RWPE1 (cell line): ENCODE measurements at regions not wholly inside any gene's neighbourhood (a gene's known extent, or its start where the extent isn't known, plus 50 kb on each side); places are given as distances from the start of the nearest gene placed in this dataset.

Experiments
- CTCF ChIA-PET: fragments of 350-600 bp; sonication (Branson Sonifier 250); formaldehyde crosslinking; extraction: SDS; loops from one replicate; lab custom pipeline; 2021; lab: Yijun Ruan, JAX
- POLR2A ChIA-PET: fragments of 400-600 bp; formaldehyde crosslinking; extraction: SDS; loops from one replicate; lab custom pipeline; 2020; ENCODE audit warnings: antibody characterized with exemption; ENCODE audit not compliant: low non-redundant PET; lab: Yijun Ruan, JAX
- DNase-seq: peaks from one replicate; pipeline ENCODE4 v3.0.0; 2012; ENCODE audit warnings: low spot score
- H3K27ac ChIP-seq: fragments of 450-650 bp; 2 replicates; pipeline ENCODE4 v1.5.1; 2017
- TF ChIP-seq, protein P1 (sequence below): fragments of 450-650 bp; conservative IDR thresholded peaks from 2 replicates; pipeline ENCODE4 v1.5.1; 2017; ENCODE audit warnings: low read depth, mild to moderate bottlenecking

DNA sequence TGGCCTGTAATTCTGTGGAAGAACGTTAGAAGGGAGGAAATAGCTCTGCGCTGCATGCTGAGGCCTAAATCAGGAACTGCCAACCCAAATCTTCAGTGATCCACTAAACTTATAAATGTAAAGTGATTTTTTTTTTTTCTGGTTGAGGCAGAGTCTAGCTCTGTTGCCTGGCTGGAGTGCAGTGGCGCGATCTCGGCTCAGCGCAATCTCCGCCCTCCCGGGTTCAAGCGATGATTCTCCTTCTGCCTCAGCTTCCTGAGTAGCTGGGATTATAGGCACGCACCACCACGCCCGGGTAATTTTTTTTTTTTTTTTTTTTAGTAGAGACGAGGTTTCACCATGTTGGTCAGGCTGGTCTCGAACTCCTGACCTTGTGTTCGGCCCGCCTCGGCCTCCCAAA, 717.4 kb upstream of the FAM174A start:
- TF ChIP-seq, protein P1, sequence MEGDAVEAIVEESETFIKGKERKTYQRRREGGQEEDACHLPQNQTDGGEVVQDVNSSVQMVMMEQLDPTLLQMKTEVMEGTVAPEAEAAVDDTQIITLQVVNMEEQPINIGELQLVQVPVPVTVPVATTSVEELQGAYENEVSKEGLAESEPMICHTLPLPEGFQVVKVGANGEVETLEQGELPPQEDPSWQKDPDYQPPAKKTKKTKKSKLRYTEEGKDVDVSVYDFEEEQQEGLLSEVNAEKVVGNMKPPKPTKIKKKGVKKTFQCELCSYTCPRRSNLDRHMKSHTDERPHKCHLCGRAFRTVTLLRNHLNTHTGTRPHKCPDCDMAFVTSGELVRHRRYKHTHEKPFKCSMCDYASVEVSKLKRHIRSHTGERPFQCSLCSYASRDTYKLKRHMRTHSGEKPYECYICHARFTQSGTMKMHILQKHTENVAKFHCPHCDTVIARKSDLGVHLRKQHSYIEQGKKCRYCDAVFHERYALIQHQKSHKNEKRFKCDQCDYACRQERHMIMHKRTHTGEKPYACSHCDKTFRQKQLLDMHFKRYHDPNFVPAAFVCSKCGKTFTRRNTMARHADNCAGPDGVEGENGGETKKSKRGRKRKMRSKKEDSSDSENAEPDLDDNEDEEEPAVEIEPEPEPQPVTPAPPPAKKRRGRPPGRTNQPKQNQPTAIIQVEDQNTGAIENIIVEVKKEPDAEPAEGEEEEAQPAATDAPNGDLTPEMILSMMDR: no peak
- no peak overlapping the region for H3K27ac ChIP-seq
- no peak for DNase-seq
- ChIA-PET POLR2A (interaction anchor here (0.7 kb wide), 1 partner anchor 52 kb away, joined by 3 read pairs; no protein-coding TSS in a partner anchor), CTCF (interaction anchor here (0.6 kb wide), 2 partner anchors 29 to 61 kb away, joined by 4 to 5 read pairs; no protein-coding TSS in a partner anchor)

DNA sequence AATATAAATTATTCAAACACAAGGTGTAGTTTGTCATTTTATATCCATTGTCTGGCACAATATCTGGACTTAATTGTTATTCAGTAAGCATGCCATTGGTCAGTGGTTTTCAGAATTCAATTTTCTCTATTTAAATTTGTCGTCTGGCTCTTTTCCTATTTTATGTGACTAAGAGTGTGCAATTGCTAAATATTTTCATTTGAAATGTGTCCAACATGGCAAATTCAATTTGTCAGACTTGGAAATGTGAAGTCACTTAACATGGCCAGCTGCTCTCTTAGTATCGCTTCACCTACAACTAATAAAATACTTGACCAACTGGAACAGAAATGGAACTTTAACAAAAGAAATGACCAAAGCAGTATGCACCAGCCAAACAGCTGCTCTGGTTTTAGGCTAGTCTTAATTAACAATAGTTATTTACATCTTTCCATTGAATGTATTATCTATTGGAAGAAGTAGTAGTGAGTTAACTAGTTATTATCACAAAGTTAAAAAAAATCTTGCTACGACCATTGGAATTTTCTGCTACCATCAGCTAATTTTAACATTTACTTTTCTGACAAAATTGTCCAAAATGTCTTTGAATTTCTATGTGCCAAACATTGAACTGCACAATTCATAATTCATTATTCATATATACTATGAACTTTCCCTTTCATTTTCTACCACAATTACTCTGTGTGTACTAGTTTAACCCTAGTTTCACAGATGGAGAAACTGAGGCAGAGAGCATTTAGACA, 720.7 kb upstream of the FAM174A start:
- TF ChIP-seq, protein P1: no peak
- no peak for DNase-seq
- ChIA-PET CTCF (no interaction called here), POLR2A (no interaction called here)
- H3K27ac ChIP-seq: no peak overlapping the region

DNA sequence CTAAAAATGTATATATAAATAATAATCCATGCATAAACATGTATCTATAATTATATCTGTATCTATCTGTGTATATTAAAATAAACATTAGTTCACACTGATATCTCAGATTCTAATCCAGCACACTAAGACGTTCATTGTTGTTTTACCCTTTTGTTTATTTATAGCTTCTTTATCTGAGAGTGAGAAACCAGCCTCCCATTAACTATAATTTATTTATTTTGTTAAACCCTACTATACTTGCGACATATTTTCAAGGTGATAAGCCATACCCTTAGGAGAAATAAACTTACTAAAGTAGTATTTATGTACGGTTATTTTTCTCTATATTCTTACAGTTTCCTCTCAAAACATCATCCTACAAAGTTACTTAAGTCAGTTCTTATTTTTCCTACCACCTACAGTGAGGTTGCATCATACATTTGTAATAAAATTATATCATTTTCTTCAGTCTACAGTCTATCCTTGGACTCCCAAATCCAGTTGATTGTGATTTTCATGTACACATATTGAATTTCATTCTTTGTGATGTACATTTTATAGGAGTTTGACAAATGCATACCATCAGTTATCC, 726.4 kb upstream of the FAM174A start:
- TF ChIP-seq, protein P1: no peak
- ChIA-PET CTCF (no interaction called here), POLR2A (no interaction called here)
- DNase-seq: no peak
- no peak overlapping the region for H3K27ac ChIP-seq

DNA sequence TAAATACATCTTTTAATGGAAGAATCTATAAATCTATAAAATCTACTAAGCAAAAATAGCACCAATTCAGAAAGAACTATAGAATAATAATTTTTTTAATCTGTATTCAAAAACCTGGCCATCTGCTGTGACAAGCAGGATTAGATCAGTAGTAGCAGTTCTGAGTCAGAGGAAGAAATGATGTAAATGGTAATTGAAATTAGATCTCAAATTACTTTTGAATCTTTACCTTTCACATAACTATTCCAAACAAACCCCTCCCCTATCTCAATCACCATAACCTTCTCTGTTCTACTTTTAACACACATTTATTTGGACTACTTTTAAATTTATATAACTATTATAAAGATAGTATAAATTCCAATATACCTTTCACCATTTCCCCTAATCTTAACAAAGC, 727.8 kb upstream of the FAM174A start:
- CTCF ChIA-PET: no interaction called here
- no peak for DNase-seq
- POLR2A ChIA-PET: no interaction called here
- TF ChIP-seq, protein P1: no peak
- H3K27ac ChIP-seq: no peak overlapping the region

DNA sequence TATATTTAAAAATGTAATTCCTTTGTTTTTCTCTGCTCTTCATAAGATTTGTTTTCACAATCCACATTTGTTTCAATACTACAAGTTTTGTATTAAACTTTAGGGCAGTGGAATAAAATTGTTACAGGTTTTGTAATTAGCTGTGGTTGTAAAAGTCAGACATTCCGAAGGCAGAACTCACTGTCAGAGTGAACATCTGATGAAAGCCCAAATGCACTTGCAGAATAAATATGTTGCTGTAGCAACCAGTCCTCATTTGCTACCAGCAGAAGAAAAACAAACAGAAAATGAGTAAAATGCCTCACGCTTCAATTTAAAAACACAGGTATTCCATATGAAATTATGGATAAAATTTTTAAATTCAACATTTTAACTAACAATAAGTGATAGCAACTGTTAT, 740.1 kb upstream of the FAM174A start:
- CTCF ChIA-PET: interaction anchor here (0.7 kb wide), 1 partner anchor 347 kb away, joined by 4 read pairs; no protein-coding TSS in a partner anchor
- DNase-seq: no peak
- TF ChIP-seq, protein P1: no peak
- H3K27ac ChIP-seq: no peak overlapping the region
- POLR2A ChIA-PET: no interaction called here

DNA sequence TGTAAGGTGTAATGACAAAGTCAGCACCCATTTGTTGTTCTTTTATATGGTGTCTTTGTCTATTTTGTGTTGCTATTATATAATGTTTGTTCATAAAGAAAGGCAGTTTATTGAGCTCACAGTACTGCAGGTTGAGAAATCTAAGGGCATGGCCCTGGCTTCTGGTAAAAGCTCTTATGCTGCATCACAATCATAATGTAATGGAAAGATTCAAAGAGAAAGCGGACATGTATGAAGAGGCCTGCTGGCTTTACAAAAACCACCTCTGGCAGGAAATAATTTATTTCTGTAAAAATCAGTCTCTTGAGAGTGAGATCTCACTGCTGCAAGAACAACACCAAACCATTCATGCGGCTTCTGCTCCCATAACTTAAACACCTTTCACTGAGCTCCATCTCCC, 746.7 kb upstream of the FAM174A start:
- no peak overlapping the region for H3K27ac ChIP-seq
- CTCF ChIA-PET: interaction anchor here (0.5 kb wide), 1 partner anchor 29 kb away, joined by 4 read pairs; no protein-coding TSS in a partner anchor

More for the DNA sequence above, 746.7 kb upstream of the FAM174A start:
- no peak for DNase-seq
- TF ChIP-seq, protein P1: no peak
- POLR2A ChIA-PET: no interaction called here
